ENCODE measurements at regions not wholly inside any gene's neighbourhood (a gene's known extent, or its start where the extent isn't known, plus 50 kb on each side); places are given as distances from the start of the nearest gene placed in this dataset.

- TF ChIP-seq CTCF (conservative IDR thresholded peaks at IDR 0.05; ENCODE audit: low read depth, low read length) (no peak), EZH2 (IDR thresholded peaks at IDR 0.05; ENCODE audit: borderline replicate concordance, low read depth, low read length, poor library complexity, severe bottlenecking) (no peak)
These were observed 177.8 kb downstream of the KLHL28 start for GRCh38 chr14:44783901-44784300.
